ENCODE measurements at regions not wholly inside any gene's neighbourhood (a gene's known extent, or its start where the extent isn't known, plus 50 kb on each side); places are given as distances from the start of the nearest gene placed in this dataset.

DNA sequence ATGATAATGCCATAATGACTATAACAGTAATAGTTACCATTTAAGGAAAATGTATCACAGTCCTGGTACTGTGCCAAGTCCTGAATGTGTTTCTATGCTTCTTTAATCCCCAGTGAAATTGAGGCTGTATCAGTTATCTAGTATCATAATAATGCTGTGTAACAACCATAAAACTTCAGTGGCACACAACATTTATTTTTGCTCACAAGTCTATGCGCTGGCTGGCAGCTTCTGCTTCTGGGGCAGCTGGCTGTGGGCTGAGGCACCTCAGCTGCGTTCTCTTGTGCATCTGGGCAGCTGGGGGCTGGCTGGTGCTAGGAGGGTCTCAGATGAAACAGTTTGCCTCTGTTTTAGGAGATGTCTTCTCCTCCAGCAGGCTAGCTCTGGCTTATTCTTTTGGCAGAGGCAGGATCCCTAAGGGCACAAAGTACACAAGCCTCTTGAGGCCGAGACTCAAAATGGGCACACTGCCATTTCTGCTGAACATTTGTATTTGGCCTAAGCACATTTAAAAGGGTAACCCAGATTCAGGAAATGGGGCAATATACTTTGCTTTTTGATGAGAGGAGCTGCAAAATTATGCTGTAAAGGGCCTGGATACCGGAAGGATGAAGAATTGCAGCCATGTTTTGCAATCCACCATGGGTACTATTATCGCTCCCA lies 62.6 kb upstream of the DHX15 start:
- Histone ChIP-seq H4K20me1 (ENCODE audit: insufficient read depth, low read length) (no peaks in the 10 kb centered on the region), H3K4me3 (replicated peaks in 1 of 3; ENCODE audit: low read depth in 2 of 3, low read length in 3 of 3) (no peak overlapping the region), H3K4me2 (replicated peaks; ENCODE audit: extremely low read depth, low read length, poor library complexity, severe bottlenecking) (no peak overlapping the region), H3K4me1 (ENCODE audit: control insufficient read depth in 1 of 2, insufficient read depth in 2 of 2, low read length in 2 of 2) (no peaks in the 10 kb centered on the region), H3K9me3 (replicated peaks in 1 of 2; ENCODE audit: control insufficient read depth in 1 of 2, insufficient read depth in 1 of 2, low read length in 2 of 2) (no peaks in the 10 kb centered on the region), H3K36me3 (replicated peaks in 1 of 2; ENCODE audit: control insufficient read depth in 1 of 2, insufficient read depth in 2 of 2, low read length in 2 of 2) (no peaks in the 10 kb centered on the region), H3K9ac (ENCODE audit: insufficient read depth, low read length, poor library complexity, severe bottlenecking) (no peak overlapping the region), H3K27ac (ENCODE audit: low read depth in 1 of 2, low read length in 2 of 2) (no peak overlapping the region), H2AFZ (ENCODE audit: insufficient read depth, low read depth, low read length, poor library complexity, severe bottlenecking) (no peak overlapping the region), H3K27me3 (ENCODE audit: control insufficient read depth in 2 of 2, insufficient read depth in 2 of 2, low read length in 2 of 2) (no peaks in the 10 kb centered on the region), H3K79me2 (ENCODE audit: insufficient read depth, low read length) (no peaks in the 10 kb centered on the region)
- WGBS (ENCODE audit: insufficient coverage): 95% methylated on average over 3 of the region's 5 CpGs
- DNase-seq: no peak
- Mint-ChIP-seq H3K4me3 (no peak overlapping the region), H3K36me3 (no peaks in the 10 kb centered on the region), H3K27me3 (ENCODE audit: low read depth in 3 of 3) (peaks cover 0 to 2% (median 0%) of the 10 kb centered on the region in 3 donors), H3K9me3 (peaks cover 0 to 3% (median 0%) of the 10 kb centered on the region in 7 donors), H3K27ac (no peak overlapping the region), H3K4me1 (peaks cover 7% of the 10 kb centered on the region)
- TF ChIP-seq, protein P1, sequence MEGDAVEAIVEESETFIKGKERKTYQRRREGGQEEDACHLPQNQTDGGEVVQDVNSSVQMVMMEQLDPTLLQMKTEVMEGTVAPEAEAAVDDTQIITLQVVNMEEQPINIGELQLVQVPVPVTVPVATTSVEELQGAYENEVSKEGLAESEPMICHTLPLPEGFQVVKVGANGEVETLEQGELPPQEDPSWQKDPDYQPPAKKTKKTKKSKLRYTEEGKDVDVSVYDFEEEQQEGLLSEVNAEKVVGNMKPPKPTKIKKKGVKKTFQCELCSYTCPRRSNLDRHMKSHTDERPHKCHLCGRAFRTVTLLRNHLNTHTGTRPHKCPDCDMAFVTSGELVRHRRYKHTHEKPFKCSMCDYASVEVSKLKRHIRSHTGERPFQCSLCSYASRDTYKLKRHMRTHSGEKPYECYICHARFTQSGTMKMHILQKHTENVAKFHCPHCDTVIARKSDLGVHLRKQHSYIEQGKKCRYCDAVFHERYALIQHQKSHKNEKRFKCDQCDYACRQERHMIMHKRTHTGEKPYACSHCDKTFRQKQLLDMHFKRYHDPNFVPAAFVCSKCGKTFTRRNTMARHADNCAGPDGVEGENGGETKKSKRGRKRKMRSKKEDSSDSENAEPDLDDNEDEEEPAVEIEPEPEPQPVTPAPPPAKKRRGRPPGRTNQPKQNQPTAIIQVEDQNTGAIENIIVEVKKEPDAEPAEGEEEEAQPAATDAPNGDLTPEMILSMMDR (IDR thresholded peaks at IDR 0.05): no peak
- intact Hi-C loops (cut with micrococcal nuclease): no loop called here

DNA sequence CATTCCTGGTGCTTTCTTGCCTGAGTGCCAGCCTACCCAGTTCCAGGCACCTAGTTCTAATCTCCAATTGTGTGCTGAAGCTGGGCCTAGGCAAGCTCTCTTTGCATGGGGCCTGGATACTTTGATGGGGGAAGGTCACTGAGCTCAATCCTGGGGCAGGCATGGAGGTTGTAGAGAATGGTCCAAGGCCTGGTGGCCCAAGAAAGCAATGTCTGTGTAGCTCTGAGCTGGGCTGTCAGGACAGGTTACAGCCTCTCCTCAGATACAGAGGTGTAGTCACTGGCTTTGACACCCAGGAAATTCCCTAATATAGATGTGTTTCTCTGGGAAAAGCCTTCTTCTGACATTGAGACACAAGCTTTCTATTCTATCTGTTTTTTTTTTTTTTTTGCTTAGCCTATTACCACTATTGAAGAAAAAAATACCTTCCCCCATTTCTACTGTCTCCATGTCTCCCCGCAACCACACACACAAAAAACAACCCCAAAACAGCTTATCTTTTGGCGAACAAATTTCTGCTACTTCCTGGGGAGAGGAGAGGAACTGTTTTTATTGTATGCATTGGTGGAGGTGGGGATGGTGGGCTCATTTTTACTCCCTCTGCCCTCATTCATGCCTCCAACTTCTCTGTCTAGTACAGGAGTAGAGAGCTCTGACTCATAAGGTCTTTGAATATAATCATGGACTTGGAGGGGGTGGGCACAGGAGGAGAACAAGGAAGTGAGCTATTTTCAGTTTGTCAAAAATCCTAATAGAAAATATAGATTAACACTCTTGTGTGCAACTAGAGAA lies 66.7 kb upstream of the DHX15 start:
- H3K27ac ChIP-seq (ENCODE audit: low read depth in 1 of 2, low read length in 2 of 2): no peak overlapping the region
- intact Hi-C loops (cut with micrococcal nuclease): no loop called here
- WGBS (ENCODE audit: insufficient coverage): no CpG with 5 or more reads among the region's 2 CpGs
- H2AFZ ChIP-seq (ENCODE audit: insufficient read depth, low read depth, low read length, poor library complexity, severe bottlenecking): peak overlapping the region; percentile 30
- Mint-ChIP-seq H3K27me3 (ENCODE audit: low read depth in 3 of 3) (peaks cover 1 to 5% (median 4%) of the 10 kb centered on the region in 3 donors), H3K36me3 (no peaks in the 10 kb centered on the region), H3K4me3 (no peak overlapping the region), H3K9me3 (peaks cover 0 to 6% (median 0%) of the 10 kb centered on the region in 7 donors), H3K27ac (no peak overlapping the region), H3K4me1 (peaks cover 7% of the 10 kb centered on the region)
- no peak for DNase-seq
- no peaks in the 10 kb centered on the region for H3K79me2 ChIP-seq (ENCODE audit: insufficient read depth, low read length)
- TF ChIP-seq, protein P1 (IDR thresholded peaks at IDR 0.05): no peak
- no peaks in the 10 kb centered on the region for H3K27me3 ChIP-seq (ENCODE audit: control insufficient read depth in 2 of 2, insufficient read depth in 2 of 2, low read length in 2 of 2)
- no peak overlapping the region for H3K4me3 ChIP-seq (replicated peaks in 1 of 3; ENCODE audit: low read depth in 2 of 3, low read length in 3 of 3)
- no peaks in the 10 kb centered on the region for H3K4me1 ChIP-seq (ENCODE audit: control insufficient read depth in 1 of 2, insufficient read depth in 2 of 2, low read length in 2 of 2)
- H3K36me3 ChIP-seq (replicated peaks in 1 of 2; ENCODE audit: control insufficient read depth in 1 of 2, insufficient read depth in 2 of 2, low read length in 2 of 2): no peaks in the 10 kb centered on the region
- H4K20me1 ChIP-seq (ENCODE audit: insufficient read depth, low read length): no peaks in the 10 kb centered on the region
- no peak overlapping the region for H3K9ac ChIP-seq (ENCODE audit: insufficient read depth, low read length, poor library complexity, severe bottlenecking)
- H3K4me2 ChIP-seq (replicated peaks; ENCODE audit: extremely low read depth, low read length, poor library complexity, severe bottlenecking): no peak overlapping the region
- no peaks in the 10 kb centered on the region for H3K9me3 ChIP-seq (replicated peaks in 1 of 2; ENCODE audit: control insufficient read depth in 1 of 2, insufficient read depth in 1 of 2, low read length in 2 of 2)
